ES-I3 (cell line): ENCODE measurements at regions not wholly inside any gene's neighbourhood (a gene's known extent, or its start where the extent isn't known, plus 50 kb on each side); places are given as distances from the start of the nearest gene placed in this dataset.
"Not testable (repeated sequence)": the region's sequence is repeated elsewhere in the genome, so short reads cannot be mapped to it uniquely, and the experiment has no call there.

Experiments used
- H3K36me3 ChIP-seq: 2 replicates; pipeline ENCODE4 v1.6.1; 2013; ENCODE audit warnings: mild to moderate bottlenecking, low read length, control low read depth, moderate library complexity; ENCODE audit not compliant: insufficient read depth
- H3K4me1 ChIP-seq: 2 replicates; pipeline ENCODE4 v1.6.1; 2013; ENCODE audit warnings: mild to moderate bottlenecking, control low read depth, low read length; ENCODE audit not compliant: insufficient read depth
- H3K9ac ChIP-seq: 2 replicates; pipeline ENCODE4 v1.6.1; 2013; ENCODE audit warnings: low read depth, mild to moderate bottlenecking, low read length, moderate library complexity
- H3K9me3 ChIP-seq: 2 replicates; pipeline ENCODE4 v1.6.1; 2013; ENCODE audit warnings: mild to moderate bottlenecking, low read length, moderate library complexity; ENCODE audit not compliant: control insufficient read depth, insufficient read depth

GRCh38 chr12:93087840-93088610 is 158.9 kb upstream of the EEA1 start:
- Histone ChIP-seq H3K9ac (no peak overlapping the region), H3K9me3 (peaks cover 9% of the 10 kb centered on the region; the same call in 1 of the 2 replicates), H3K36me3 (no peaks in the 10 kb centered on the region), H3K4me1 (no peaks in the 10 kb centered on the region)

- Histone ChIP-seq H3K36me3 (no peaks in the 10 kb centered on the region), H3K4me1 (no peaks in the 10 kb centered on the region), H3K9ac (no peak overlapping the region), H3K9me3 (peaks cover 9% of the 10 kb centered on the region; the same call in 1 of the 2 replicates)
Observed at GRCh38 chr12:93089805-93090569, 160.9 kb upstream of the EEA1 start.

GRCh38 chr12:93090731-93091172 is 161.7 kb upstream of the EEA1 start:
- H3K9me3 ChIP-seq = peaks cover 9% of the 10 kb centered on the region; the same call in 1 of the 2 replicates
- no peak overlapping the region for H3K9ac ChIP-seq
- H3K4me1 ChIP-seq = no peaks in the 10 kb centered on the region
- no peaks in the 10 kb centered on the region for H3K36me3 ChIP-seq

- Histone ChIP-seq H3K9ac (no peak overlapping the region), H3K4me1 (no peaks in the 10 kb centered on the region), H3K36me3 (no peaks in the 10 kb centered on the region), H3K9me3 (no peaks in the 10 kb centered on the region)
Observed at GRCh38 chr12:93091886-93092648, 163.0 kb upstream of the EEA1 start.

- no peak overlapping the region for H3K9ac ChIP-seq
- no peaks in the 10 kb centered on the region for H3K9me3 ChIP-seq
- H3K4me1 ChIP-seq = no peaks in the 10 kb centered on the region
- H3K36me3 ChIP-seq = no peaks in the 10 kb centered on the region
Observed at GRCh38 chr12:93092649-93092945, 163.5 kb upstream of the EEA1 start.

GRCh38 chr12:93093243-93093642 is 164.1 kb upstream of the EEA1 start:
- H3K36me3 ChIP-seq = no peaks in the 10 kb centered on the region
- H3K9ac ChIP-seq = no peak overlapping the region
- no peaks in the 10 kb centered on the region for H3K9me3 ChIP-seq
- no peaks in the 10 kb centered on the region for H3K4me1 ChIP-seq

GRCh38 chr12:93094222-93094621 is 165.1 kb upstream of the EEA1 start:
- not testable (repeated sequence) for H3K36me3 ChIP-seq, H3K9me3 ChIP-seq, H3K4me1 ChIP-seq, H3K9ac ChIP-seq

- Histone ChIP-seq H3K9me3 (no peaks in the 10 kb centered on the region), H3K4me1 (no peaks in the 10 kb centered on the region), H3K36me3 (no peaks in the 10 kb centered on the region), H3K9ac (no peak overlapping the region)
Observed at GRCh38 chr12:93094988-93095737, 166.1 kb upstream of the EEA1 start.

- Histone ChIP-seq H3K4me1 (no peaks in the 10 kb centered on the region), H3K9ac (no peak overlapping the region), H3K9me3 (no peaks in the 10 kb centered on the region), H3K36me3 (no peaks in the 10 kb centered on the region)
Observed at GRCh38 chr12:93097417-93097816, 168.3 kb upstream of the EEA1 start.

GRCh38 chr12:93098077-93098476 is 169.0 kb upstream of the EEA1 start:
- no peaks in the 10 kb centered on the region for H3K4me1 ChIP-seq
- H3K9me3 ChIP-seq = no peaks in the 10 kb centered on the region
- H3K36me3 ChIP-seq = no peaks in the 10 kb centered on the region
- no peak overlapping the region for H3K9ac ChIP-seq

- Histone ChIP-seq H3K4me1 (no peaks in the 10 kb centered on the region), H3K9ac (no peak overlapping the region), H3K36me3 (no peaks in the 10 kb centered on the region), H3K9me3 (no peaks in the 10 kb centered on the region)
Observed at GRCh38 chr12:93099792-93100191, 170.7 kb upstream of the EEA1 start.

GRCh38 chr12:93100610-93101009 is 171.5 kb upstream of the EEA1 start:
- Histone ChIP-seq H3K9ac (no peak overlapping the region), H3K9me3 (no peaks in the 10 kb centered on the region), H3K4me1 (no peaks in the 10 kb centered on the region), H3K36me3 (no peaks in the 10 kb centered on the region)

GRCh38 chr12:93101367-93101766 is 172.3 kb upstream of the EEA1 start:
- no peaks in the 10 kb centered on the region for H3K36me3 ChIP-seq
- no peaks in the 10 kb centered on the region for H3K4me1 ChIP-seq
- no peak overlapping the region for H3K9ac ChIP-seq
- no peaks in the 10 kb centered on the region for H3K9me3 ChIP-seq

- H3K9me3 ChIP-seq = no peaks in the 10 kb centered on the region
- H3K9ac ChIP-seq = no peak overlapping the region
- no peaks in the 10 kb centered on the region for H3K4me1 ChIP-seq
- H3K36me3 ChIP-seq = no peaks in the 10 kb centered on the region
Observed at GRCh38 chr12:93102312-93102711, 173.2 kb upstream of the EEA1 start.
